Inferior parietal cortex (tissue), 1 donor: ENCODE measurements at regions not wholly inside any gene's neighbourhood (a gene's known extent, or its start where the extent isn't known, plus 50 kb on each side); places are given as distances from the start of the nearest gene placed in this dataset.
"Not testable (repeated sequence)": the region's sequence is repeated elsewhere in the genome, so short reads cannot be mapped to it uniquely, and the experiment has no call there.

ENCODE experiments used
- DNase-seq: peaks from one replicate; pipeline ENCODE4 v3.0.0-alpha.2; 2016; ENCODE audit errors: extremely low spot score

GRCh38 chr10:125554016-125554703 lies 128.8 kb downstream of the TEX36 start:
- no peak for DNase-seq

- DNase-seq: no peak
These were observed 129.9 kb downstream of the TEX36 start for GRCh38 chr10:125553091-125553490.

- no peak for DNase-seq
These were observed 131.7 kb downstream of the TEX36 start for GRCh38 chr10:125551247-125551646.

GRCh38 chr10:125550362-125550761 lies 132.6 kb downstream of the TEX36 start:
- DNase-seq: no peak

- no peak for DNase-seq
These were observed 133.3 kb downstream of the TEX36 start for GRCh38 chr10:125549653-125550052.

- DNase-seq: no peak
These were observed 134.1 kb downstream of the TEX36 start for GRCh38 chr10:125548878-125549277.

GRCh38 chr10:125548356-125548755 lies 134.6 kb downstream of the TEX36 start:
- DNase-seq: no peak

GRCh38 chr10:125547010-125547650 lies 135.8 kb downstream of the TEX36 start:
- DNase-seq: no peak

GRCh38 chr10:125543796-125544195 lies 139.2 kb downstream of the TEX36 start:
- DNase-seq: no peak

- DNase-seq: no peak
These were observed 143.8 kb downstream of the TEX36 start for GRCh38 chr10:125538947-125539731.

- DNase-seq: no peak
These were observed 146.7 kb downstream of the TEX36 start for GRCh38 chr10:125536236-125536635.

- DNase-seq: no peak
These were observed 147.4 kb downstream of the TEX36 start for GRCh38 chr10:125535559-125535958.

GRCh38 chr10:125534515-125534914 lies 148.4 kb downstream of the TEX36 start:
- no peak for DNase-seq

- no peak for DNase-seq
These were observed 149.1 kb downstream of the TEX36 start for GRCh38 chr10:125533866-125534265.

- DNase-seq: peak; percentile 29
These were observed 151.5 kb downstream of the TEX36 start for GRCh38 chr10:125531465-125531864.

GRCh38 chr10:125523347-125523746 lies 159.6 kb downstream of the TEX36 start:
- no peak for DNase-seq

- DNase-seq: no peak
These were observed 161.0 kb downstream of the TEX36 start for GRCh38 chr10:125521721-125522680.

GRCh38 chr10:125520968-125521367 lies 162.0 kb downstream of the TEX36 start:
- no peak for DNase-seq

GRCh38 chr10:125518397-125518796 lies 164.6 kb downstream of the TEX36 start:
- not testable (repeated sequence) for DNase-seq

GRCh38 chr10:125515571-125515970 lies 167.4 kb downstream of the TEX36 start:
- no peak for DNase-seq
